A549 (cell line): ENCODE measurements at regions not wholly inside any gene's neighbourhood (a gene's known extent, or its start where the extent isn't known, plus 50 kb on each side); places are given as distances from the start of the nearest gene placed in this dataset.

ENCODE experiments used
- ATAC-seq, 2 experiments: fragments of 200-7000 bp in 1 of 2; fragments of >200 bp in 1 of 2; cut with Nextera tagmentation in 1 of 2; cut with Tn5 transposase in 1 of 2; 3 replicates each; pipeline versions ENCODE4 v1.8.0 to v1.9.1; 2018 to 2020; ENCODE audit warnings: mild to moderate bottlenecking in 1 of 2, moderate library complexity in 1 of 2
- CTCF ChIA-PET: fragments of 300-600 bp; sonication (Branson Sonifier 250); formaldehyde crosslinking; extraction: SDS; loops from one replicate; lab custom pipeline; 2021; ENCODE audit warnings: antibody characterized with exemption, inconsistent platforms; lab: Yijun Ruan, JAX
- POLR2A ChIA-PET: fragments of 350-600 bp; formaldehyde crosslinking; extraction: SDS; loops from one replicate; lab custom pipeline; 2021; ENCODE audit warnings: antibody characterized with exemption, inconsistent platforms; lab: Yijun Ruan, JAX
- DNase-seq, 2 experiments: peaks; one replicate each; pipeline versions ENCODE4 v3.0.0 to v3.0.0-alpha.2; 2011 to 2016; ENCODE audit warnings: low read depth in 1 of 2, low spot score in 1 of 2
- FAIRE-seq: peaks from 2 replicates; lab custom pipeline; 2011; peaks lifted over from hg19 to GRCh38; lab: Jason Lieb, UNC
- H3K27ac ChIP-seq, 2 experiments: fragments of >200 bp; sonication (Bioruptor Twin); formaldehyde crosslinking; 3 replicates each; pipeline ENCODE4 v1.5.1; 2016 to 2017
- H3K4me1 ChIP-seq: fragments of >200 bp; sonication (Bioruptor Twin); formaldehyde crosslinking; 3 replicates; pipeline ENCODE4 v1.6.1; 2016
- H3K4me2 ChIP-seq: fragments of >200 bp; sonication (Bioruptor Twin); formaldehyde crosslinking; 3 replicates; pipeline ENCODE4 v1.6.1; 2016
- H3K4me3 ChIP-seq: fragments of >200 bp; sonication (Bioruptor Twin); formaldehyde crosslinking; 3 replicates; pipeline ENCODE4 v1.5.1; 2016
- H3K9me3 ChIP-seq: fragments of >200 bp; sonication (Bioruptor Twin); formaldehyde crosslinking; 3 replicates; pipeline ENCODE4 v1.6.1; 2016
- CEBPB ChIP-seq, 2 experiments: fragments of >200 bp in 1 of 2; sonication (Bioruptor Twin) in 1 of 2; formaldehyde crosslinking in 1 of 2; IDR thresholded peaks; 2 replicates each; pipeline ENCODE4 v1.6.1; 2012 to 2016
- EHMT2 ChIP-seq: fragments of 200-600 bp; sonication (generic); IDR thresholded peaks from 2 replicates; pipeline ENCODE4 v1.6.1; 2016; ENCODE audit warnings: antibody characterized with exemption, low read depth, mild to moderate bottlenecking, moderate library complexity
- ELK1 ChIP-seq: fragments of 150-350 bp; IDR thresholded peaks from 2 replicates; pipeline ENCODE4 v1.6.1; 2014; ENCODE audit warnings: low read depth, mild to moderate bottlenecking, low read length
- EP300 ChIP-seq, 2 experiments: fragments of >200 bp; sonication (Bioruptor Twin); formaldehyde crosslinking; IDR thresholded peaks; 2 replicates in 1 of 2; 3 replicates in 1 of 2; pipeline ENCODE4 v1.6.1; 2016 to 2017
- ESRRA ChIP-seq: fragments of 150-350 bp; IDR thresholded peaks from 2 replicates; pipeline ENCODE4 v1.6.1; 2014; ENCODE audit warnings: mild to moderate bottlenecking, low read length, borderline replicate concordance
- GATA3 ChIP-seq: IDR thresholded peaks from 2 replicates; pipeline ENCODE4 v1.6.1; 2012; ENCODE audit warnings: borderline replicate concordance
- HDAC2 ChIP-seq: fragments of 200-600 bp; sonication (generic); IDR thresholded peaks from 2 replicates; pipeline ENCODE4 v1.6.1; 2016
- HEYL ChIP-seq: fragments of 250-450 bp; sonication (Bioruptor Pico); IDR thresholded peaks from 2 replicates; pipeline ENCODE4 v1.8.0; 2021; ENCODE audit warnings: mild to moderate bottlenecking, moderate library complexity
- HOXA7 ChIP-seq: fragments of 250-450 bp; sonication (Bioruptor Pico); IDR thresholded peaks from 2 replicates; pipeline ENCODE4 v1.5.0; 2020; ENCODE audit warnings: mild to moderate bottlenecking, moderate library complexity
- JUNB ChIP-seq: fragments of >200 bp; sonication (Bioruptor Twin); formaldehyde crosslinking; IDR thresholded peaks from 2 replicates; pipeline ENCODE4 v1.6.1; 2016
- MAZ ChIP-seq: fragments of 150-350 bp; IDR thresholded peaks from 2 replicates; pipeline ENCODE4 v1.6.1; 2014; ENCODE audit warnings: antibody characterized with exemption, low read depth, low read length, borderline replicate concordance
- MYC ChIP-seq: IDR thresholded peaks from 2 replicates; pipeline ENCODE4 v1.6.1; 2012; ENCODE audit warnings: mild to moderate bottlenecking, inconsistent platforms, low read length, improper control_type of control experiment, borderline replicate concordance
- NFE2L2 ChIP-seq: fragments of 150-350 bp; conservative IDR thresholded peaks from 2 replicates; pipeline ENCODE4 v1.6.1; 2014; ENCODE audit warnings: low read length
- POLR2AphosphoS2 ChIP-seq: conservative IDR thresholded peaks from 2 replicates; pipeline ENCODE4 v1.6.1; 2012; ENCODE audit warnings: low read length, improper control_type of control experiment, inconsistent platforms
- RAD21 ChIP-seq, 2 experiments: fragments of >200 bp in 1 of 2; sonication (Bioruptor Twin) in 1 of 2; formaldehyde crosslinking in 1 of 2; IDR thresholded peaks in 1 of 2; conservative IDR thresholded peaks in 1 of 2; 2 replicates in 1 of 2; 3 replicates in 1 of 2; pipeline ENCODE4 v1.6.1; 2012 to 2018; ENCODE audit warnings: inconsistent platforms in 1 of 2
- ZNF302 ChIP-seq: fragments of 250-450 bp; sonication (Bioruptor Pico); IDR thresholded peaks from 2 replicates; pipeline ENCODE4 v1.9.0; 2021; ENCODE audit warnings: inconsistent platforms, mild to moderate bottlenecking, moderate library complexity
- WGBS: methylation state at CpG from one replicate; pipeline ENCODE4 v1.1.6; 2017; ENCODE audit errors: missing lambda C conversion rate; 5-methylcytosine and 5-hydroxymethylcytosine counted together

- peak; percentile 43 to 65 for DNase-seq
- 64% methylated on average over 26 of the region's 26 CpGs for WGBS
- H3K4me1 ChIP-seq: peaks cover 62% of the 10 kb centered on the region
- POLR2A ChIA-PET: interaction anchor here (0.8 to 4.7 kb wide), 13 partner anchors 65 to 361 kb away, joined by 3 to 171 read pairs (median 6); partner anchors contain the start of gene IRF2BP2
- H3K9me3 ChIP-seq: no peaks in the 10 kb centered on the region
- H3K4me2 ChIP-seq: peak overlapping the region; percentile 68
- ATAC-seq: peak; percentile 21 to 24
- no peak for FAIRE-seq
- TF ChIP-seq HOXA7 (CRISPR knock-in tag) (peak; percentile 64; the same call in 1 of the 2 replicates), HEYL (CRISPR knock-in tag) (no peak), CEBPB (IDR thresholded peaks at IDR 0.05) (peak; percentile 57 to 73), HDAC2 (no peak)
- peak overlapping the region; percentile 86 to 87 for H3K27ac ChIP-seq
- peak overlapping the region; percentile 20; the same call in 1 of the 3 replicates for H3K4me3 ChIP-seq
- CTCF ChIA-PET: interaction anchor here (0.6 to 3.7 kb wide), 9 partner anchors 10 to 432 kb away, joined by 3 to 22 read pairs (median 4); partner anchors contain the start of gene IRF2BP2
These were observed 113.1 kb upstream of the IRF2BP2 start for GRCh38 chr1:234722904-234723720.

GRCh38 chr1:234722270-234722704 lies 112.3 kb upstream of the IRF2BP2 start:
- no peaks in the 10 kb centered on the region for H3K9me3 ChIP-seq
- DNase-seq: no peak
- no peak for FAIRE-seq
- H3K4me2 ChIP-seq: peak overlapping the region; percentile 68
- ChIA-PET CTCF (interaction anchor here (0.7 to 3.7 kb wide), 6 partner anchors 67 to 361 kb away, joined by 3 to 22 read pairs (median 3); partner anchors contain the start of gene IRF2BP2), POLR2A (interaction anchor here (4.7 kb wide), 1 partner anchor 111 kb away, joined by 171 read pairs; the partner anchor contains the start of gene IRF2BP2)
- peak overlapping the region; percentile 86 to 87 for H3K27ac ChIP-seq
- WGBS: 93% methylated on average over 9 of the region's 9 CpGs
- H3K4me1 ChIP-seq: peaks cover 62% of the 10 kb centered on the region
- ATAC-seq: no peak
- TF ChIP-seq ESRRA (no peak), POLR2AphosphoS2 (no peak), EHMT2 (no peak), MAZ (no peak), ZNF302 (CRISPR knock-in tag) (no peak)
- TF ChIP-seq, all 56 proteins: peak for 0
- H3K4me3 ChIP-seq: no peak overlapping the region

GRCh38 chr1:234721476-234722269 lies 111.7 kb upstream of the IRF2BP2 start:
- H3K4me2 ChIP-seq: peak overlapping the region; percentile 68
- ChIA-PET POLR2A (interaction anchor here (4.7 kb wide), 1 partner anchor 110 kb away, joined by 171 read pairs; the partner anchor contains the start of gene IRF2BP2), CTCF (interaction anchor here (0.7 to 3.7 kb wide), 6 partner anchors 66 to 362 kb away, joined by 3 to 22 read pairs (median 3); partner anchors contain the start of gene IRF2BP2)
- H3K9me3 ChIP-seq: no peaks in the 10 kb centered on the region
- peak overlapping the region; percentile 86 to 87 for H3K27ac ChIP-seq
- H3K4me3 ChIP-seq: no peak overlapping the region
- FAIRE-seq (no peak), DNase-seq (no peak), ATAC-seq (no peak)
- no peak for TF ChIP-seq NFE2L2
- no peak for TF ChIP-seq MYC
- TF ChIP-seq RAD21 (conservative IDR thresholded peaks at IDR 0.05 in 1 of 2, IDR thresholded peaks at IDR 0.05 in 1 of 2): 0 out of 5 replicates have a peak, but pooled peaks of 1 of the 2 experiments have one; percentile 12
- 0 out of 2 replicates have a peak, but pooled peaks have one; percentile 16 for TF ChIP-seq JUNB
- 0 out of 2 replicates have a peak, but pooled peaks have one; percentile 41 for TF ChIP-seq GATA3
- TF ChIP-seq EP300 (IDR thresholded peaks at IDR 0.05): peak in 1 of 2 experiments; percentile 25; a peak in 2 of 5 replicates
- no peak for TF ChIP-seq ELK1
- peaks cover 56% of the 10 kb centered on the region for H3K4me1 ChIP-seq
- 80% methylated on average over 12 of the region's 12 CpGs for WGBS
